ENCODE measurements at regions not wholly inside any gene's neighbourhood (a gene's known extent, or its start where the extent isn't known, plus 50 kb on each side); places are given as distances from the start of the nearest gene placed in this dataset.

- DNase-seq = no peak
- intact Hi-C loops (cut with DNase I) = no loop called here
- Histone ChIP-seq H3K9ac (ENCODE audit: low read depth in 2 of 2, low read length in 2 of 2) (no peak overlapping the region), H3K27me3 (no peaks in the 10 kb centered on the region), H3K4me1 (peaks cover 3% of the 10 kb centered on the region), H3K36me3 (no peaks in the 10 kb centered on the region), H3K4me3 (no peak overlapping the region), H3K9me3 (no peaks in the 10 kb centered on the region), H3K27ac (no peak overlapping the region)
- TF ChIP-seq, protein P1, sequence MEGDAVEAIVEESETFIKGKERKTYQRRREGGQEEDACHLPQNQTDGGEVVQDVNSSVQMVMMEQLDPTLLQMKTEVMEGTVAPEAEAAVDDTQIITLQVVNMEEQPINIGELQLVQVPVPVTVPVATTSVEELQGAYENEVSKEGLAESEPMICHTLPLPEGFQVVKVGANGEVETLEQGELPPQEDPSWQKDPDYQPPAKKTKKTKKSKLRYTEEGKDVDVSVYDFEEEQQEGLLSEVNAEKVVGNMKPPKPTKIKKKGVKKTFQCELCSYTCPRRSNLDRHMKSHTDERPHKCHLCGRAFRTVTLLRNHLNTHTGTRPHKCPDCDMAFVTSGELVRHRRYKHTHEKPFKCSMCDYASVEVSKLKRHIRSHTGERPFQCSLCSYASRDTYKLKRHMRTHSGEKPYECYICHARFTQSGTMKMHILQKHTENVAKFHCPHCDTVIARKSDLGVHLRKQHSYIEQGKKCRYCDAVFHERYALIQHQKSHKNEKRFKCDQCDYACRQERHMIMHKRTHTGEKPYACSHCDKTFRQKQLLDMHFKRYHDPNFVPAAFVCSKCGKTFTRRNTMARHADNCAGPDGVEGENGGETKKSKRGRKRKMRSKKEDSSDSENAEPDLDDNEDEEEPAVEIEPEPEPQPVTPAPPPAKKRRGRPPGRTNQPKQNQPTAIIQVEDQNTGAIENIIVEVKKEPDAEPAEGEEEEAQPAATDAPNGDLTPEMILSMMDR (IDR thresholded peaks at IDR 0.05) = no peak
Observed at GRCh38 chr5:68000805-68001204, 214.8 kb upstream of the PIK3R1 start.

DNA sequence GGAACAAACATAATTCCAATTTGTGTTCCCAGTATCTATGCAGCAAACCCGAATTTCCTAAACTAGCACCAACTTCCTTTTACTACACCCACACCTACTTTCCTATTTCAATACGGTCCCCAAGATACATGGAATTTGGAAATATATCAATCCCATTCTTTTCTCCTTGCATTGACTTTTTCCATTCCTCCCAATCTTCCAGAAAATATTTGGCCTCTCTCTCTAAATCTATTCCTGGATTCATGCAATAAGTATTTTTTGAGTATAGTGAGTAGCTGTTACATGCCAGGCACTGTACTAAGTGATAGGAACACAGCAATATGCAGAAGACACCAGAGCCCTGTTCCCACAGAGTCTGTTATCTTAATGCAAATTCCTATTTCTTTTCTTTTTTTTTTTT lies 216.2 kb upstream of the PIK3R1 start:
- no peak overlapping the region for H3K9ac ChIP-seq (ENCODE audit: low read depth in 2 of 2, low read length in 2 of 2)
- H3K4me1 ChIP-seq = peaks cover 3% of the 10 kb centered on the region
- no peak for DNase-seq
- no peak overlapping the region for H3K4me3 ChIP-seq
- TF ChIP-seq, protein P1 (IDR thresholded peaks at IDR 0.05) = no peak
- intact Hi-C loops (cut with DNase I) = no loop called here
- no peaks in the 10 kb centered on the region for H3K9me3 ChIP-seq
- H3K27me3 ChIP-seq = no peaks in the 10 kb centered on the region
- H3K36me3 ChIP-seq = no peaks in the 10 kb centered on the region
- H3K27ac ChIP-seq = no peak overlapping the region

GRCh38 chr5:67998709-67999261 lies 216.8 kb upstream of the PIK3R1 start:
- intact Hi-C loops (cut with DNase I) = no loop called here
- Histone ChIP-seq H3K36me3 (no peaks in the 10 kb centered on the region), H3K27ac (peak overlapping the region; percentile 16), H3K4me1 (peaks cover 3% of the 10 kb centered on the region), H3K9me3 (no peaks in the 10 kb centered on the region), H3K9ac (ENCODE audit: low read depth in 2 of 2, low read length in 2 of 2) (peak overlapping the region in 1 of 2 donors; percentile 28), H3K4me3 (no peak overlapping the region), H3K27me3 (no peaks in the 10 kb centered on the region)
- TF ChIP-seq, protein P1 (IDR thresholded peaks at IDR 0.05) = no peak
- no peak for DNase-seq

DNA sequence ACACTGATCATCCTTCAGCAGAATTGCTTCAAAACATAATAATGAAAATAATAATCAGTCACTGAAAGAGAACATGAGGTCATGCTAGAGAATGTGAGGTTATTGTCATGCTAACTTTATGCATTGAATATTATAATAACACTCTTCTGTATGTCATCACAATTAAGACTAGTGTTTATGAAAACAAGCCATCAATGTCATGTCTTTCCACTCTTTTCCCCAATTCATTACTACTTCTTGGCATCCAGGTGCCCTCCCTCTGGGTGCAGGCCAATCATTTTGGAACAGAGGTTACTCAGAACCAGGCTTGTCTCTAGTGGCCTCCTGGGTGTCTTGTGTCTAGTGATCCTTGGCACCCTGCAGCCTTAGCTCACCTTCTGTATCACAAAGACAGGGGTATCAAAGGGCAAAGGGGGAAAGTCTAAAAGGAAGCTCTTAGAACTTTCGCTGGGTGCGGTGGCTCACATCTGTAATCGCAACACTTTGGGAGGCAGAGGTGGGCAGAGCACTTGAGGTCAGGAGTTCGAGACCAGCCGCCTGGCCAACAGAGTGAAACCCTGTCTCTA lies 217.6 kb upstream of the PIK3R1 start:
- H3K9ac ChIP-seq (ENCODE audit: low read depth in 2 of 2, low read length in 2 of 2) = no peak overlapping the region
- no peaks in the 10 kb centered on the region for H3K27me3 ChIP-seq
- no peak overlapping the region for H3K27ac ChIP-seq
- no peak for DNase-seq
- H3K9me3 ChIP-seq = no peaks in the 10 kb centered on the region
- H3K4me1 ChIP-seq = peaks cover 3% of the 10 kb centered on the region
- intact Hi-C loops (cut with DNase I) = no loop called here
- TF ChIP-seq, protein P1 (IDR thresholded peaks at IDR 0.05) = no peak
- H3K4me3 ChIP-seq = no peak overlapping the region
- H3K36me3 ChIP-seq = no peaks in the 10 kb centered on the region

DNA sequence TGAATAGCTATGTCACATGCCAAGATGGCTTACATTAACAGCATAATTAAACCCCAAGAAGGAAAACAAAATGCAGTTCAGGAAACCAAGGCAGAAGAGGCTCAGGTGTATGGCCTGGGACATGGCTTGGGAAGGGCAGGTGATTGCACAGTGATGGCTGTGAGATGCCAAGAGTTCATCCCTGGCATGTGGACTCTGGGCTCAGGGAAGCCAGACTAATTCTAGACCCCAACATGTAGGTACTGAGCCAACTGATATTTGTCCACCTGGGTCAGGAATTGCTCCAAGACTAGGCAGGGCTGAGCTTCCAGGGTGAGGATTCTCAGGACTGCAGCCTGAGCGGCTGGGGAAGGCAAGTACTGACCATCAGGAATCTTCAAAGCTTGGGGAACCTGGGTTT lies 218.4 kb upstream of the PIK3R1 start:
- H3K36me3 ChIP-seq = no peaks in the 10 kb centered on the region
- H3K4me1 ChIP-seq = peaks cover 3% of the 10 kb centered on the region
- intact Hi-C loops (cut with DNase I) = no loop called here
- no peak overlapping the region for H3K4me3 ChIP-seq
- no peak overlapping the region for H3K9ac ChIP-seq (ENCODE audit: low read depth in 2 of 2, low read length in 2 of 2)
- H3K9me3 ChIP-seq = no peaks in the 10 kb centered on the region
- H3K27ac ChIP-seq = no peak overlapping the region
- TF ChIP-seq, protein P1 (IDR thresholded peaks at IDR 0.05) = no peak
- DNase-seq = no peak
- no peaks in the 10 kb centered on the region for H3K27me3 ChIP-seq
